Activated naive CD4-positive, alpha-beta T cell treated with anti-CD3 and anti-CD28 coated beads, Interleukin-2, amount 10 ng/mL, durations not matched to agents 7 days and 5 days (primary cell): ENCODE measurements at regions not wholly inside any gene's neighbourhood (a gene's known extent, or its start where the extent isn't known, plus 50 kb on each side); places are given as distances from the start of the nearest gene placed in this dataset.

Experiments used
- CTCF ChIA-PET: fragments of 350-600 bp; sonication (Branson Sonifier 250); formaldehyde crosslinking; loops from one replicate; lab custom pipeline; 2021; ENCODE audit warnings: antibody characterized with exemption; lab: Charles Lee
- DNase-seq: peaks from one replicate; pipeline ENCODE4 v3.0.0-alpha.2; 2020
- H3K27ac Mint-ChIP-seq: one replicate; pipeline ENCODE4 v1.8.0; 2021; ENCODE audit warnings: mild to moderate bottlenecking, moderate library complexity, mixed read lengths
- H3K27me3 Mint-ChIP-seq: one replicate; pipeline ENCODE4 v1.8.0; 2021; ENCODE audit warnings: mild to moderate bottlenecking, mixed read lengths
- H3K36me3 Mint-ChIP-seq: one replicate; pipeline ENCODE4 v1.8.0; 2021; ENCODE audit warnings: mixed read lengths
- H3K4me1 Mint-ChIP-seq: one replicate; pipeline ENCODE4 v1.8.0; 2021; ENCODE audit warnings: mixed read lengths
- H3K4me3 Mint-ChIP-seq: one replicate; pipeline ENCODE4 v1.8.0; 2021; ENCODE audit warnings: mild to moderate bottlenecking, moderate library complexity, mixed read lengths
- H3K9me3 Mint-ChIP-seq: one replicate; pipeline ENCODE4 v1.8.0; 2021; ENCODE audit warnings: mixed read lengths

- CTCF ChIA-PET = no interaction called here
- no peaks in the 10 kb centered on the region for H3K27me3 Mint-ChIP-seq
- no peak overlapping the region for H3K4me3 Mint-ChIP-seq
- H3K4me1 Mint-ChIP-seq = no peaks in the 10 kb centered on the region
- no peaks in the 10 kb centered on the region for H3K36me3 Mint-ChIP-seq
- H3K27ac Mint-ChIP-seq = no peak overlapping the region
- H3K9me3 Mint-ChIP-seq = peaks cover 4% of the 10 kb centered on the region
- DNase-seq = no peak
These were observed 73.1 kb upstream of the FMN2 start for GRCh38 chr1:240018617-240019016.

GRCh38 chr1:240019524-240019923 lies 72.2 kb upstream of the FMN2 start:
- no peaks in the 10 kb centered on the region for H3K36me3 Mint-ChIP-seq
- CTCF ChIA-PET = no interaction called here
- H3K27ac Mint-ChIP-seq = no peak overlapping the region
- no peak for DNase-seq
- peaks cover 4% of the 10 kb centered on the region for H3K9me3 Mint-ChIP-seq
- H3K4me3 Mint-ChIP-seq = no peak overlapping the region
- no peaks in the 10 kb centered on the region for H3K27me3 Mint-ChIP-seq
- H3K4me1 Mint-ChIP-seq = no peaks in the 10 kb centered on the region

- CTCF ChIA-PET = no interaction called here
These were observed 70.8 kb upstream of the FMN2 start for GRCh38 chr1:240020871-240021270.

GRCh38 chr1:240021709-240022108 lies 70.0 kb upstream of the FMN2 start:
- Mint-ChIP-seq H3K27me3 (no peaks in the 10 kb centered on the region), H3K4me3 (no peak overlapping the region), H3K4me1 (no peaks in the 10 kb centered on the region), H3K27ac (no peak overlapping the region), H3K36me3 (no peaks in the 10 kb centered on the region), H3K9me3 (peaks cover 4% of the 10 kb centered on the region)
- no peak for DNase-seq
- CTCF ChIA-PET = no interaction called here

More at GRCh38 chr1:240020871-240021270, 70.8 kb upstream of the FMN2 start:
- no peak for DNase-seq
- H3K4me3 Mint-ChIP-seq = no peak overlapping the region
- H3K36me3 Mint-ChIP-seq = no peaks in the 10 kb centered on the region
- no peak overlapping the region for H3K27ac Mint-ChIP-seq
- no peaks in the 10 kb centered on the region for H3K4me1 Mint-ChIP-seq
- H3K27me3 Mint-ChIP-seq = no peaks in the 10 kb centered on the region
- H3K9me3 Mint-ChIP-seq = peaks cover 4% of the 10 kb centered on the region

GRCh38 chr1:240027059-240027462 lies 64.6 kb upstream of the FMN2 start:
- H3K4me1 Mint-ChIP-seq = no peaks in the 10 kb centered on the region
- no peak overlapping the region for H3K4me3 Mint-ChIP-seq
- no peaks in the 10 kb centered on the region for H3K36me3 Mint-ChIP-seq
- H3K9me3 Mint-ChIP-seq = no peaks in the 10 kb centered on the region
- peak; percentile 23 for DNase-seq
- no peak overlapping the region for H3K27ac Mint-ChIP-seq
- CTCF ChIA-PET = interaction anchor here (0.9 kb wide), 1 partner anchor 124 kb away, joined by 3 read pairs; no protein-coding TSS in a partner anchor
- H3K27me3 Mint-ChIP-seq = no peaks in the 10 kb centered on the region

GRCh38 chr1:240029418-240029817 lies 62.3 kb upstream of the FMN2 start:
- no peak for DNase-seq
- Mint-ChIP-seq H3K27me3 (no peaks in the 10 kb centered on the region), H3K4me1 (no peaks in the 10 kb centered on the region), H3K27ac (no peak overlapping the region), H3K4me3 (no peak overlapping the region), H3K36me3 (no peaks in the 10 kb centered on the region), H3K9me3 (no peaks in the 10 kb centered on the region)
- CTCF ChIA-PET = no interaction called here

GRCh38 chr1:240030236-240030635 lies 61.4 kb upstream of the FMN2 start:
- DNase-seq = no peak
- Mint-ChIP-seq H3K4me1 (no peaks in the 10 kb centered on the region), H3K9me3 (no peaks in the 10 kb centered on the region), H3K4me3 (no peak overlapping the region), H3K27me3 (no peaks in the 10 kb centered on the region), H3K36me3 (no peaks in the 10 kb centered on the region), H3K27ac (no peak overlapping the region)
- CTCF ChIA-PET = no interaction called here

- CTCF ChIA-PET = no interaction called here
- Mint-ChIP-seq H3K27ac (no peak overlapping the region), H3K4me1 (no peaks in the 10 kb centered on the region), H3K4me3 (no peak overlapping the region), H3K9me3 (no peaks in the 10 kb centered on the region), H3K36me3 (no peaks in the 10 kb centered on the region), H3K27me3 (no peaks in the 10 kb centered on the region)
- no peak for DNase-seq
These were observed 60.7 kb upstream of the FMN2 start for GRCh38 chr1:240031009-240031408.

- no peak overlapping the region for H3K4me3 Mint-ChIP-seq
- H3K27me3 Mint-ChIP-seq = no peaks in the 10 kb centered on the region
- no peaks in the 10 kb centered on the region for H3K4me1 Mint-ChIP-seq
- no peak overlapping the region for H3K27ac Mint-ChIP-seq
- H3K36me3 Mint-ChIP-seq = no peaks in the 10 kb centered on the region
- no peak for DNase-seq
- CTCF ChIA-PET = no interaction called here
- no peaks in the 10 kb centered on the region for H3K9me3 Mint-ChIP-seq
These were observed 60.3 kb upstream of the FMN2 start for GRCh38 chr1:240031414-240031813.

- no peaks in the 10 kb centered on the region for H3K36me3 Mint-ChIP-seq
- no peak overlapping the region for H3K4me3 Mint-ChIP-seq
- no peaks in the 10 kb centered on the region for H3K4me1 Mint-ChIP-seq
- DNase-seq = no peak
- H3K9me3 Mint-ChIP-seq = no peaks in the 10 kb centered on the region
- no peak overlapping the region for H3K27ac Mint-ChIP-seq
- CTCF ChIA-PET = no interaction called here
- no peaks in the 10 kb centered on the region for H3K27me3 Mint-ChIP-seq
These were observed 58.3 kb upstream of the FMN2 start for GRCh38 chr1:240033406-240033805.

GRCh38 chr1:240036526-240036925 lies 55.2 kb upstream of the FMN2 start:
- Mint-ChIP-seq H3K4me3 (no peak overlapping the region), H3K4me1 (no peaks in the 10 kb centered on the region), H3K9me3 (no peaks in the 10 kb centered on the region), H3K27ac (no peak overlapping the region), H3K36me3 (no peaks in the 10 kb centered on the region), H3K27me3 (no peaks in the 10 kb centered on the region)
- DNase-seq = no peak
- CTCF ChIA-PET = interaction anchor here (1.1 kb wide), 1 partner anchor 10 kb away, joined by 3 read pairs; no protein-coding TSS in a partner anchor
